ENCODE measurements at regions not wholly inside any gene's neighbourhood (a gene's known extent, or its start where the extent isn't known, plus 50 kb on each side); places are given as distances from the start of the nearest gene placed in this dataset.

- POLR2A ChIA-PET, result no interaction called here
- CTCF ChIA-PET, result interaction anchor here (1.7 kb wide), 1 partner anchor 14 kb away, joined by 4 read pairs; no protein-coding TSS in a partner anchor
- H3K4me3 ChIP-seq (ENCODE audit: low read depth, low read length), result no peak overlapping the region
Measured at GRCh38 chr3:115232167-115232566, 85.1 kb upstream of the ZBTB20 start.

GRCh38 chr3:115233021-115233420 lies 85.9 kb upstream of the ZBTB20 start:
- TF ChIP-seq CTCF (IDR thresholded peaks at IDR 0.05; ENCODE audit: insufficient read depth, low read length, missing control alignments), result no peak
- ChIA-PET POLR2A (no interaction called here), CTCF (interaction anchor here (0.6 to 1.4 kb wide), 3 partner anchors 14 to 460 kb away, joined by 3 to 4 read pairs (median 3); no protein-coding TSS in a partner anchor)
- no peak for DNase-seq (ENCODE audit: low read depth, low spot score)
- H3K4me3 ChIP-seq (ENCODE audit: low read depth, low read length), result no peak overlapping the region

More at GRCh38 chr3:115232167-115232566, 85.1 kb upstream of the ZBTB20 start:
- TF ChIP-seq CTCF (IDR thresholded peaks at IDR 0.05; ENCODE audit: insufficient read depth, low read length, missing control alignments), result no peak
- DNase-seq (ENCODE audit: low read depth, low spot score), result no peak

GRCh38 chr3:115236496-115236895 lies 89.4 kb upstream of the ZBTB20 start:
- no peak overlapping the region for H3K4me3 ChIP-seq (ENCODE audit: low read depth, low read length)
- DNase-seq (ENCODE audit: low read depth, low spot score), result no peak
- TF ChIP-seq CTCF (IDR thresholded peaks at IDR 0.05; ENCODE audit: insufficient read depth, low read length, missing control alignments), result no peak
- ChIA-PET POLR2A (no interaction called here), CTCF (interaction anchor here (1.2 to 3.3 kb wide), 2 partner anchors 19 to 548 kb away, joined by 3 to 11 read pairs; no protein-coding TSS in a partner anchor)

- POLR2A ChIA-PET, result interaction anchor here (1.0 to 1.1 kb wide), 2 partner anchors 544 to 549 kb away, joined by 3 read pairs; no protein-coding TSS in a partner anchor
- H3K4me3 ChIP-seq (ENCODE audit: low read depth, low read length), result peak overlapping the region; percentile 9; the same call in 1 of the 2 replicates
- CTCF ChIA-PET, result interaction anchor here (1.5 kb wide), 1 partner anchor 22 kb away, joined by 7 read pairs; no protein-coding TSS in a partner anchor
- peak; percentile 92 for DNase-seq (ENCODE audit: low read depth, low spot score)
- TF ChIP-seq CTCF (IDR thresholded peaks at IDR 0.05; ENCODE audit: insufficient read depth, low read length, missing control alignments), result no peak
Measured at GRCh38 chr3:115239717-115240116, 92.6 kb upstream of the ZBTB20 start.

- no peak for DNase-seq (ENCODE audit: low read depth, low spot score)
- TF ChIP-seq CTCF (IDR thresholded peaks at IDR 0.05; ENCODE audit: insufficient read depth, low read length, missing control alignments), result no peak
- H3K4me3 ChIP-seq (ENCODE audit: low read depth, low read length), result no peak overlapping the region
- ChIA-PET POLR2A (no interaction called here), CTCF (no interaction called here)
Measured at GRCh38 chr3:115244350-115244749, 97.3 kb upstream of the ZBTB20 start.

- CTCF ChIA-PET, result interaction anchor here (0.6 kb wide), 1 partner anchor 335 kb away, joined by 3 read pairs; no protein-coding TSS in a partner anchor
- no peak for TF ChIP-seq CTCF (IDR thresholded peaks at IDR 0.05; ENCODE audit: insufficient read depth, low read length, missing control alignments)
- POLR2A ChIA-PET, result no interaction called here
- H3K4me3 ChIP-seq (ENCODE audit: low read depth, low read length), result no peak overlapping the region
- DNase-seq (ENCODE audit: low read depth, low spot score), result peak; percentile 80
Measured at GRCh38 chr3:115245438-115245837, 98.3 kb upstream of the ZBTB20 start.

Measured in AG04449 (cell line).